ENCODE measurements at regions not wholly inside any gene's neighbourhood (a gene's known extent, or its start where the extent isn't known, plus 50 kb on each side); places are given as distances from the start of the nearest gene placed in this dataset.

DNA sequence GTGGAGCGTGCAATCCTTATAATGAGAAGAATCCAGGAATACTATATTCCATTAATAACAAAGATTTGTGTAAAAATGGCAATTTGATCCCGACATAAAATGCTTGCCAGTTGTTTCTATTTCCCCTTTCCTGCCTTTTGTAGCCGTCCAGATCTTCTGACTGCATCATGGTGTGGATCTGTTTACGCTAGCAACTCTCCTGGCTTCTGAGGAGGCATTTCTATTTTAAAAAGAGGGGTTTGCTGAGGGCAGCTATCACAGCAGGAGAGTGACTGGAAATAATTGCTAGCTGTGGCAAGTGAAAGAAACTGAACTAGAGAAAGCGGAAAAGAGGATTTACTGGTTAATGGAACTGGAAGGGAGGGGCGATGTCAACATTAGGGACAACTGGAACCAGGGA lies 145.6 kb downstream of the ATP23 start:
- intact Hi-C loops (cut with micrococcal nuclease), result no loop called here
- H3K36me3 Mint-ChIP-seq (ENCODE audit: insufficient read depth, unreplicated experiment), result no peaks in the 10 kb centered on the region
- TF ChIP-seq, protein P1, sequence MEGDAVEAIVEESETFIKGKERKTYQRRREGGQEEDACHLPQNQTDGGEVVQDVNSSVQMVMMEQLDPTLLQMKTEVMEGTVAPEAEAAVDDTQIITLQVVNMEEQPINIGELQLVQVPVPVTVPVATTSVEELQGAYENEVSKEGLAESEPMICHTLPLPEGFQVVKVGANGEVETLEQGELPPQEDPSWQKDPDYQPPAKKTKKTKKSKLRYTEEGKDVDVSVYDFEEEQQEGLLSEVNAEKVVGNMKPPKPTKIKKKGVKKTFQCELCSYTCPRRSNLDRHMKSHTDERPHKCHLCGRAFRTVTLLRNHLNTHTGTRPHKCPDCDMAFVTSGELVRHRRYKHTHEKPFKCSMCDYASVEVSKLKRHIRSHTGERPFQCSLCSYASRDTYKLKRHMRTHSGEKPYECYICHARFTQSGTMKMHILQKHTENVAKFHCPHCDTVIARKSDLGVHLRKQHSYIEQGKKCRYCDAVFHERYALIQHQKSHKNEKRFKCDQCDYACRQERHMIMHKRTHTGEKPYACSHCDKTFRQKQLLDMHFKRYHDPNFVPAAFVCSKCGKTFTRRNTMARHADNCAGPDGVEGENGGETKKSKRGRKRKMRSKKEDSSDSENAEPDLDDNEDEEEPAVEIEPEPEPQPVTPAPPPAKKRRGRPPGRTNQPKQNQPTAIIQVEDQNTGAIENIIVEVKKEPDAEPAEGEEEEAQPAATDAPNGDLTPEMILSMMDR (IDR thresholded peaks at IDR 0.05; ENCODE audit: unreplicated experiment), result no peak
- BruUV-seq (replicated peaks), result no TSS peak
- DNase-seq (ENCODE audit: unreplicated experiment), result no peak
- ChIA-PET CTCF (interaction anchor here (0.6 kb wide), 1 partner anchor 594 kb away, joined by 3 read pairs; no protein-coding TSS in a partner anchor), POLR2A (no interaction called here)
- H3K27me3 Mint-ChIP-seq (ENCODE audit: insufficient read depth, unreplicated experiment), result no peaks in the 10 kb centered on the region
- H3K4me1 Mint-ChIP-seq (ENCODE audit: insufficient read depth, unreplicated experiment), result no peaks in the 10 kb centered on the region
- no peak overlapping the region for H3K4me3 Mint-ChIP-seq (ENCODE audit: unreplicated experiment)
- no peaks in the 10 kb centered on the region for H3K9me3 Mint-ChIP-seq (ENCODE audit: unreplicated experiment)
- no peak overlapping the region for H3K27ac Mint-ChIP-seq (ENCODE audit: low read depth, unreplicated experiment)

DNA sequence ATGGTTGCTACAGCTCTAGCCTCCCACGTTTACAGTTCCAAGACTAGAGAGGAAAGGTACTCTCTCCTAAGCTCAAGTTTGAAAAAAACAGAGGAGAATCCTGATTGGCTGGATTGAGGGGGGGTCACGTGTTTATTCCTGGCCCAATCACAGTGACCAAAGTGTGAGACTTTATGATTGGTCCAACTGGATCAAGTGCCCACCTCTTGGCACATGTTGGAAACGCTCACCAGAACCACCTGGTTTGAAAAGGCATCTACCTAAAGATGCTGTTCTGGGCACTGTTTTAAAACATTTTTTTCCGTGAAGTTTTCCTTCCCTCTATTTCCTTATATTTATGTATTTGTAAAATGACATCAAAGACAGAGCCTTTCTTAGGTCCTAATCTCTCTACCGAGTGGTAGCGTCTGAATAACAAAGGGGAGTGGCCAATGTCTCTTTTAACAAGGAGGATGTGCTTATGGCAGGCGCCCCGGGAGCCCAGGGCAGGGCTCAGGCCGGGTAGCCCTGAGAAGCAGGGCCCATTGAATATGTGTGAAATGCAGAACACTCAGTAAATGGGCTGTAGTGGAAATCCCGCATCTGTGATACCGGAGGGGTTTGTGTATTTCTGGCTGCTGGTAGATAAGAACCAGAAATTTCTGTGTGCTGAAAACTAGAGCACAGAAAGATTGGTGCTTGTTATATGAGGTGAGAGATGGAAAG lies 146.2 kb downstream of the ATP23 start:
- Mint-ChIP-seq H3K4me1 (ENCODE audit: insufficient read depth, unreplicated experiment) (no peaks in the 10 kb centered on the region), H3K27ac (ENCODE audit: low read depth, unreplicated experiment) (no peak overlapping the region), H3K27me3 (ENCODE audit: insufficient read depth, unreplicated experiment) (no peaks in the 10 kb centered on the region), H3K4me3 (ENCODE audit: unreplicated experiment) (no peak overlapping the region), H3K9me3 (ENCODE audit: unreplicated experiment) (no peaks in the 10 kb centered on the region), H3K36me3 (ENCODE audit: insufficient read depth, unreplicated experiment) (no peaks in the 10 kb centered on the region)
- ChIA-PET POLR2A (no interaction called here), CTCF (interaction anchor here (0.6 kb wide), 3 partner anchors 24 to 593 kb away, joined by 3 read pairs; no protein-coding TSS in a partner anchor)
- intact Hi-C loops (cut with micrococcal nuclease), result no loop called here
- BruUV-seq (replicated peaks), result no TSS peak
- no peak for DNase-seq (ENCODE audit: unreplicated experiment)
- TF ChIP-seq, protein P1 (IDR thresholded peaks at IDR 0.05; ENCODE audit: unreplicated experiment), result no peak

DNA sequence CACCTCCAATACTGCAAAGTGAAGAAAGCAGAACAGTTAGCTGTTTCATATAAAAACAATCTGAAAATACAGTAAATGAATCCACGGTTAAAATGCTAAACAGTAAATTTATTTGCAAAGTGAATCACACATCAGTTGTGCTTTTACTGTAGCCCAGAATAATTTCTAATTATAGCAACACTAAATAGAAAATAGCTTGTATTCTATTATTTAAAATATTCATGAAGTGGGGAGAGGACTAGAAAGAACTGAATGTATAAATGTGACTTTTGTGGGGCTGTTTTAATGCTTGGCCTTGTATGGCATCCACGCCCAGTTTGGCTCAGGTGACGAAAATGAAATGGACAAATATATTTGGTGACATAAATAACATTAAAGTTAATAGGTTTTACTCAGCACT lies 148.2 kb downstream of the ATP23 start:
- no peaks in the 10 kb centered on the region for H3K9me3 Mint-ChIP-seq (ENCODE audit: unreplicated experiment)
- no peak overlapping the region for H3K27ac Mint-ChIP-seq (ENCODE audit: low read depth, unreplicated experiment)
- TF ChIP-seq, protein P1 (IDR thresholded peaks at IDR 0.05; ENCODE audit: unreplicated experiment), result no peak
- DNase-seq (ENCODE audit: unreplicated experiment), result no peak
- CTCF ChIA-PET, result no interaction called here
- no peaks in the 10 kb centered on the region for H3K27me3 Mint-ChIP-seq (ENCODE audit: insufficient read depth, unreplicated experiment)
- no peak overlapping the region for H3K4me3 Mint-ChIP-seq (ENCODE audit: unreplicated experiment)
- POLR2A ChIA-PET, result no interaction called here
- H3K36me3 Mint-ChIP-seq (ENCODE audit: insufficient read depth, unreplicated experiment), result no peaks in the 10 kb centered on the region
- intact Hi-C loops (cut with micrococcal nuclease), result no loop called here
- no TSS peak for BruUV-seq (replicated peaks)
- H3K4me1 Mint-ChIP-seq (ENCODE audit: insufficient read depth, unreplicated experiment), result no peaks in the 10 kb centered on the region

DNA sequence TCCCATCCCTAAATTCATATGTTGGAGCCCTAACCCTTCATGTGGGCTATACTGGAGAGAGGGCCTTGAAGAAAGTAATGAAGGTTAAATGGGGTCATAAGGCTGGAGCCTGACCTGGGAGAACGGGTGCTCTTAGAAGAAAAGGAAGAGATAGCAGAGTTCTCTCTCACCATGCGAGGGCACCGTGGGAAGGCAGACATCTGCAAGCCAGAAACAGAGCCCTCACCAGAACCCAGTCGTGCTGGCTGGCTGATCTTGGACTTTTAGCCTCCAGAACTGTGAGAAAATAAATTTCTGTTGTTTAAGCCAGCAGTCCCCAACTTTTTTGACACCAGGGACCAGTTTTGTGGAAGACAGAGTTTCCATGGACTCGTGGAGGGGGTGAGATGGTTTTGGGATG lies 149.3 kb downstream of the ATP23 start:
- CTCF ChIA-PET, result no interaction called here

More for the DNA sequence above, 149.3 kb downstream of the ATP23 start:
- Mint-ChIP-seq H3K9me3 (ENCODE audit: unreplicated experiment) (no peaks in the 10 kb centered on the region), H3K4me3 (ENCODE audit: unreplicated experiment) (no peak overlapping the region), H3K36me3 (ENCODE audit: insufficient read depth, unreplicated experiment) (no peaks in the 10 kb centered on the region), H3K4me1 (ENCODE audit: insufficient read depth, unreplicated experiment) (no peaks in the 10 kb centered on the region), H3K27ac (ENCODE audit: low read depth, unreplicated experiment) (no peak overlapping the region), H3K27me3 (ENCODE audit: insufficient read depth, unreplicated experiment) (no peaks in the 10 kb centered on the region)
- no peak for DNase-seq (ENCODE audit: unreplicated experiment)
- intact Hi-C loops (cut with micrococcal nuclease), result no loop called here
- POLR2A ChIA-PET, result interaction anchor here (0.6 kb wide), 1 partner anchor 106 kb away, joined by 4 read pairs; no protein-coding TSS in a partner anchor
- BruUV-seq (replicated peaks), result no TSS peak
- TF ChIP-seq, protein P1 (IDR thresholded peaks at IDR 0.05; ENCODE audit: unreplicated experiment), result no peak

Data from MCF 10A (cell line).